ENCODE measurements at regions not wholly inside any gene's neighbourhood (a gene's known extent, or its start where the extent isn't known, plus 50 kb on each side); places are given as distances from the start of the nearest gene placed in this dataset.

DNA sequence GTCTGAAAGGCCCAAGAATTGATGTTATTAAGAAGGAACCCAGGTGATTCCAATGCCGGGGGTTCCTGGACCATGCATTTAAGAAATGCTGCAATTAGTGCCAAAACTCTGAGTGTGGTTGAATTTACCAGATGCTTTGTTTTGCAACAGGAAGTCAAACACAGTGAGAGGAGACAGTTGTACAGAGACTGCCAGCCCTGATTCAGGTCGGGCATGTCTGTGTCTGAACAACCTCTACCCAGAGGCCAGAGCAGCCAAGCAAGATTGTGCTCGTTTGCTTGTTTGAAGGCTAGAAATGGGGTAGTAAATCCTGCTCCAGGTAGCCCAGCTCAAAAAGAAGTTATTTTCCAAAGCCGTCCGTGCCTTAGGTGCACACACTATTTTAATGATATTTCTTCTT lies 412.4 kb upstream of the ERCC4 start:
- no peak for TF ChIP-seq CTCF (IDR thresholded peaks at IDR 0.05; ENCODE audit: insufficient read depth, low read length, poor library complexity, severe bottlenecking)
- DNase-seq (ENCODE audit: extremely low read depth, insufficient read length), result no peak
- Histone ChIP-seq H3K4me3 (replicated peaks; ENCODE audit: low read depth, low read length) (no peak overlapping the region), H3K36me3 (ENCODE audit: control insufficient read depth, insufficient read depth, low read length) (no peaks in the 10 kb centered on the region), H3K27me3 (replicated peaks; ENCODE audit: control insufficient read depth, insufficient read depth, low read length) (no peaks in the 10 kb centered on the region)

GRCh38 chr16:13510425-13511151 lies 409.4 kb upstream of the ERCC4 start:
- H3K36me3 ChIP-seq (ENCODE audit: control insufficient read depth, insufficient read depth, low read length), result no peaks in the 10 kb centered on the region
- no peak for DNase-seq (ENCODE audit: extremely low read depth, insufficient read length)
- TF ChIP-seq CTCF (IDR thresholded peaks at IDR 0.05; ENCODE audit: insufficient read depth, low read length, poor library complexity, severe bottlenecking), result peak; percentile 32
- no peak overlapping the region for H3K4me3 ChIP-seq (replicated peaks; ENCODE audit: low read depth, low read length)
- H3K27me3 ChIP-seq (replicated peaks; ENCODE audit: control insufficient read depth, insufficient read depth, low read length), result no peaks in the 10 kb centered on the region

GRCh38 chr16:13517841-13518240 lies 402.1 kb upstream of the ERCC4 start:
- Histone ChIP-seq H3K36me3 (ENCODE audit: control insufficient read depth, insufficient read depth, low read length) (no peaks in the 10 kb centered on the region), H3K27me3 (replicated peaks; ENCODE audit: control insufficient read depth, insufficient read depth, low read length) (no peaks in the 10 kb centered on the region), H3K4me3 (replicated peaks; ENCODE audit: low read depth, low read length) (no peak overlapping the region)
- TF ChIP-seq CTCF (IDR thresholded peaks at IDR 0.05; ENCODE audit: insufficient read depth, low read length, poor library complexity, severe bottlenecking), result no peak
- DNase-seq (ENCODE audit: extremely low read depth, insufficient read length), result no peak

- no peak for TF ChIP-seq CTCF (IDR thresholded peaks at IDR 0.05; ENCODE audit: insufficient read depth, low read length, poor library complexity, severe bottlenecking)
- H3K27me3 ChIP-seq (replicated peaks; ENCODE audit: control insufficient read depth, insufficient read depth, low read length), result no peaks in the 10 kb centered on the region
- DNase-seq (ENCODE audit: extremely low read depth, insufficient read length), result no peak
- H3K4me3 ChIP-seq (replicated peaks; ENCODE audit: low read depth, low read length), result no peak overlapping the region
- H3K36me3 ChIP-seq (ENCODE audit: control insufficient read depth, insufficient read depth, low read length), result no peaks in the 10 kb centered on the region
Measured at GRCh38 chr16:13519871-13520270, 400.1 kb upstream of the ERCC4 start.

DNA sequence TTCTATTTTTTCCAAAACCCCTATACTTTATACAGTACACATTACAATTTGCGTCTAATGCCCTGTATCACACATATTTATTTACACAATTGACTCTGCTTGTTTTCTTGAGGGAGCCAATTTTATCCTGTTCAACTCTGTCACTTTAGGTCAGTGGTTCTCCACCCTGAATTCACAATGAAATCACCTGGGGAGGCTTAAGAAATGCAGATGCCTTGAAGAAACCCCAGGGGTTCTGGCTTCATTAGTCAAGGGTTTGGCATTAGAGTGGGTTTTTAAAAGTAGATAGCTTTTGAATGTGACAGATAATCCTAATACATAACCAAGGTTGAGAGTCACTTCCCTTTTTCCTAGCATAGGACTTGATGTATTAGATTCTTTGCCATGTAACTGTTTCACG lies 398.6 kb upstream of the ERCC4 start:
- Histone ChIP-seq H3K4me3 (replicated peaks; ENCODE audit: low read depth, low read length) (no peak overlapping the region), H3K27me3 (replicated peaks; ENCODE audit: control insufficient read depth, insufficient read depth, low read length) (no peaks in the 10 kb centered on the region), H3K36me3 (ENCODE audit: control insufficient read depth, insufficient read depth, low read length) (no peaks in the 10 kb centered on the region)
- no peak for TF ChIP-seq CTCF (IDR thresholded peaks at IDR 0.05; ENCODE audit: insufficient read depth, low read length, poor library complexity, severe bottlenecking)
- no peak for DNase-seq (ENCODE audit: extremely low read depth, insufficient read length)

GRCh38 chr16:13527332-13527731 lies 392.6 kb upstream of the ERCC4 start:
- no peak overlapping the region for H3K4me3 ChIP-seq (replicated peaks; ENCODE audit: low read depth, low read length)
- DNase-seq (ENCODE audit: extremely low read depth, insufficient read length), result no peak
- H3K36me3 ChIP-seq (ENCODE audit: control insufficient read depth, insufficient read depth, low read length), result no peaks in the 10 kb centered on the region
- TF ChIP-seq CTCF (IDR thresholded peaks at IDR 0.05; ENCODE audit: insufficient read depth, low read length, poor library complexity, severe bottlenecking), result no peak
- H3K27me3 ChIP-seq (replicated peaks; ENCODE audit: control insufficient read depth, insufficient read depth, low read length), result no peaks in the 10 kb centered on the region
